CD4-positive, alpha-beta T cell treated with Interleukin-17A for 1 hour (primary cell): ENCODE measurements at regions not wholly inside any gene's neighbourhood (a gene's known extent, or its start where the extent isn't known, plus 50 kb on each side); places are given as distances from the start of the nearest gene placed in this dataset.

Experiments
- DNase-seq: peaks from one replicate; pipeline ENCODE4 v3.0.0-alpha.2; 2020

DNA sequence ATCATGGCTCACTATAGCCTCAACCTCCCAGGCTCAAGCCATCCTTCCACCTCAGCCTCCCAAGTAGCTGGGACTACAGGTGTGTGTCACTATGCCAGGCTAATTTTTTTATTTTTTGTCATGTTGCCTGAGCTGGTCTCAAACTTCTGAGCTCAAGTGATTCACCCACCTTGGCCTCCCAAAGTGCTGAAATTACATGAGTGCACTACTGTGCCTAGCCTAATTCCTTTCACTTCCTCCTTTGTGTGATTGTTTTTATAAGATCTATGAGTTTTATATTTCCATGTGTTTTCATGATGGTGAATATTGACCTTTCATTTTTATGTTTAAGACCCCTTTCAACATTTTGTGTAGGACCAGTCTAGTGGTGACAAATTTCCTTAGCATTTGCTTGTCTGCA lies 55.2 kb upstream of the IL12B start:
- DNase-seq = no peak

DNA sequence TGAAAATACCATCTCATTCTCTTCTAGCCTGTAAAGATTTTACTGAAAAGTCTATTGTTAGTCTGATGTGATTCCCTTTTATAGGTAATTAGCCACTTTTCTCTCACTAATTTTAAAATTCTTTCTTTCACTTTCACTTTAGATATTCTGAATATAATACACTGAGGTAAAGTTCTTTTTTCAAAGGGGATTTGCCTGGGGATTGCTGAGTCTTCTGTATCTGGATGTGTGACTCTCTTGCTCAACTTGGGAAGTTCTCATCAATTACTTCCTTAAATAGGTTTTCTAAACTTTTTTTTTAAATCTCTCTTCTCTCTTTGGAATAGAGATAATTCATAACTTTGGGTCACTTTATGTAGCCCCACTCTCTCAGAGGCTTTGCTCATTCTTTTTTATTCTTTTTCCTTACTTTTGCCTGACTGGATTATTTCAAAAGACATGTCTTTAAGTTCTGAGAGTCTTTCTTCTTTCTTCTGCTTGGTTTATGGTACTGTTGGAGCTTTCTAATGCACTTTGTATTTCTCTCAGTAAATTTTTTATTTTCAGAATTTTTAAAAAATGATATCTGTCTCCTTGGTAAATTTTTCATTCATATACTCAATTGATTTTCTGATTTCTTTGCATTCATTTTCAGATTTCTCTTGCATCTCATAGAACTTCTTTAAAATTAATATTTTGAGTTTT lies 55.9 kb upstream of the IL12B start:
- no peak for DNase-seq

DNA sequence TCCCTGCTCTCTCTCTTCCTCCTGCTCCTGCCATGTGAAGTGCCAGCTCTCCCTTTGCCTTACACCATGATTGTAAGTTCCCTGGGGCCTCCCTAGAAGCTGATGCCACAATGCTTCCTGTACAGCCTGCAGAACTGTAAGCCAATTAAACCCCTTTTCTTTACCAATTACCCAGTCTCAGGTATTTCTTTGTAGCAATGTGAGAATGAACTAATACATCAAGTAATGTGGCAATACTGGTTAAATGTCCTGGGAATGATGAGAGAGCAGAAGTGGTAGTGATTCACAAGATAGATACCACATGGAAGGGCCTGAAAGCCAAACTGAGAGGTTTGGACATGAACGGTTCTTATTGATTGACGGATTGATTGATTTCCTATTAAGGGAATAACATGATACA lies 62.6 kb upstream of the IL12B start:
- DNase-seq = no peak

DNA sequence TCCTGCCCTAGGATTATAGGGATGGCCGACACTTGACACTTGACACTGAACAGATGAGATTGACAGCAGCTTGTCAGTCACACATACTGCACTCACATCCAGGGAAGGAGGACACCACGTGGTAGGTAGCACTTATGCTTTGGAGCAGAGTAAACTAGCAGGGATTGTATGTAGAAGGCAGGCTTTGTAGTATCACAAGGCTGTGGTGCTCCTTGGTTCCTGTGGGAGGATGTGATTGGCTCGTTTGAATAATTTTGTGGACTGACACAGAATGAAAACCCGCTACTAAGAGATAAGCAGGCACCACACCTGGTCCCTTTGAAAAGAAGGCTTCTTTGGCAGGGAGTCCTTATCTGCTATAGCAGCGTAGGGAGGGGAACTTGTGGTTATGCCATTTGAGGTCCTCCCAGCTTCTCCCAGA lies 63.6 kb upstream of the IL12B start:
- no peak for DNase-seq

DNA sequence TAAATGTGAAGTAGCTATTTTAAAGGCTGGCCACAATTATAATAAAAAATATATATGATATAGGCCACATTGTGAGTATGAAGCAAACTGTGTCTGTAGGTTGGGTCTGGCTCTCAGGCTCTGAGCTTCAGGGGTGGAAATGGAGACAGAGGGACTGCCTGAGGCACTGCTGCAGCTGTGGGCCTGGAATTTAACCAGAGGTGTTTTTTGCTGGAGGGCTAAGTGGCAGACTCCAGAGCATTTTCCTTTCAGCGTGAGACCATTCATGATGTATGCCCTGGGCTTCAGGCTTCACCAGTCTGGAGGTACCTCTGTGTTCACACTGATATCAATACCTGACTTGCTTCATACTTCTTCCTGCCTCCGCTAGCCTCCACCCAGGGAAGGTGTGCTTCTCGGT lies 64.9 kb upstream of the IL12B start:
- DNase-seq = no peak

DNA sequence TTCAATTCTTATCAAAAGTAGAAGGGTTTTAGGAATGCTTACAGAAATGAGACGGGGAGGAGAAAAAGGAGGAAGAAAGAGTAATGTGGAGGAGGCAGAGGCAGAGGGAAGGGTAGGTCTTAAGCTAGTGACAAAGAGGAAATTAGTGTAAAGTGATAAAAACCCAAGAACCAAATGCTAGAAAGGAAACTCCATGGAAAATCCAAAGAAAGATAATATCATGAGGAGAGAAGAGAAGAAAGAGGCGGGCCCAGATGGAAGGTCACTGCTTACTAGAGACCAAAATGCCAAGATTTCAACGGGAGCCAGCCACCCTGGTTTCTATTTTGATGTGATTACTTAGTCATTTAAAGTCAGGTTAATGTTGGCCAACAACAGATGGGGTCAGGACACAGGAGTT lies 68.6 kb upstream of the IL12B start:
- DNase-seq = no peak

DNA sequence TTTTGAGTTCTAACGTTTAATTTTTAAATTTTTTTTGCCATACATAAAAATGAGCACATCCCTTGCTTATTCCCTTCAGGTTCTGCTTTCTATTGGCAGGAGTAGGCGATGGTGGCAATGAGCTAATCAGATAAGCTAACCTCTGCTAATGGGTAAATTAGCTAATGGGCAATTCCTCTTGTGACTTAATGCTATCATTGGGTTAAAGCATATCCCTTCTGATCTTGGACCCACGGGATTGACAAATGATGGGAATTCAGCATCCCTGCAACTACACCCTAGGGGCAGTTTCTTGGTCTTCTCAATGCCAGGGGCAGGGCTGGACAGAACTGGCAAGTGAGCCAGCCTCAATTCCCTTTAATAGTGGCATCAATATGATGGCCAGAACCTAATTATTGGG lies 70.2 kb upstream of the IL12B start:
- DNase-seq = no peak

DNA sequence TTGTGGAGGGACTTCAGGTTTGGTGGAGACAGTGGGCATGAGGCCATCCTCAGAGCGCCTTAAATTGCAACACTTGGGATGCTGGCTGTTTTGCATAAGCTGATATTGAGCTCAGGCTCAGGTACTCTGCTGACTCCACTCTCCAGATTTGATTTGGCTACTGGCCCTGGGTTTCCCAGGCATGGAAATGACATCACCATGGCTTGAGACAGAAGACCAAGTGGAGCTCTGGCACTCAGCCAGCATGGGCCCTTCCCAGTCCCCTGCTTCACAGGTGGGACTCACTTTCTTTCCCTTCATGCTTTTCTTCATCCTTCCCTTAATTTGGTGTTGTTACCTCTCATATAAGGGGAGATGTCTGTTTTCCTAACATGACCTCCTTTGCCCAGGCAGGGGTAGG lies 72.0 kb upstream of the IL12B start:
- no peak for DNase-seq

DNA sequence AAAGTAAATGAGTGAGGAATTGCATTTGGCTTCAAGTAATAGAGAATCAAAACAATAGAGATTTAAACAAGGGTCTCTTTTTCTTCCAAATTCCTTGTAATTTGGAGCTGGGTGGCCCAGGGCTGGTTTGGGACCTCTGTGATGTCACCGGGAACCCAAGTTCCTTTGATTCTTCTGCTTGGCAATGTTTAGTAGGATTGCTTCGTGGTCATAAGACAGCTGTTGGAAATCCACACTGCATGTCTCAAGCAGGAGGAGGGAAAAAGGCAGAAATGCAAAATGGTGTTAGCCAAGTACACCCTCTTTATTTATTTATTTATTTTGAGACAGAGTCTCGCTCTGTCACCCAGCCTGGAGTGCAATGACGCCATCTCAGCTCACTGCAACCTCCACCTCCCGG lies 72.6 kb upstream of the IL12B start:
- no peak for DNase-seq

DNA sequence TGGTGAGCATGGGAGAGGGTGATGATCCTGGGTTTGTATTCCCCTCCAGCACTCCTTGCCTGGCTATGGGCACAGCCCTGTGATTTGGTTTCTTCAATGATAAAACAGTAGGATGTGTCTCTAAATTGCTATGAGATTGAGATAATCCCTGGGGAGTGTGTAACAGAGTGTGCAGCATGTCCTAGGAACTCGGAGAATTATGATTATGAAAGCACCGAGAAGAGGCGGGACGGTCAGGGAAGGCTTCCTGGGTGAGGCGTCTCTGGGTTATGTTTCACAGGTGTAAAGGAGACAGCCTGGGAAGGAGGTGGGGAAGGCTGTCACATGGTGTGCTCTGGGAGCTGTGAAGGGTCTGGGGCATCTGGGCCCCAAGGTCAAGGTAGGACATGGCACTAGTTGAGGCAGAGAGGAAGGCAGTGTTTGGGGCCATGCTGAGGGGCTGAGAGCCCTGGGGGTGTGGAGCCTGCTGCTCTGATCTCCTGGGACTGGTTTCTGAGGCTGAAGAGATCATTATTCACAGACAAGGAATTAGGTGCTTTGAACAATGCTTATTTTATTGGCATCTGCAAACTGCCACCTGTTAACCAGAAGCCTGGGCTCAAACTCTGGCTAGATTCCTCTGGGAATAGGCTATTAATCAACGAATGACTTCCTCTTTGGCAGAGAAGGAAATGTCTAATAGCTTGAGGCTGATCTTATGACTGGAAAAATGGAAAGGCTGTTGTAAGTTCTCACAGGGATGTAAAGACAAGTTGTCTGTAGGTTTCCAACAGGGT lies 73.8 kb upstream of the IL12B start:
- no peak for DNase-seq

DNA sequence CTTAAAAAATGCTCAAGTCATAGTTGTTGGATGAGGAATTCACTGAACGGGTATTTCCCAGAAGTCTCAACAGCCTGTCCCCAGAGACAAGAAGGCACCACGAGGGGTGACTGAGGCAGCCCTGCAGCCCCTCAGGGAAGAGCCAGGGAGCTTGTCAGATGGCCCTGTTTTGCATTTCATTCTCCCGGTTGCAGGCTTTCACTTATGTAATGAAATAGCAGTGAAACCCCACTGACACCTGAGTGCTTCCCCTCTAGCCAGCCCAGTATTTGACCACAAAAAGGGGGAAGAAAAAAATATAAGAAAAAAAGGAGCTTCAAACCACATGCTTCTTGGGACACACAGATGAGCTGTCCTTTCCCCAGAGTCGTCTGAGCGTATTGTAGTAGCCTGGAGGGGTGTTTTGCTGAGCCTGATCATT lies 75.3 kb upstream of the IL12B start:
- DNase-seq = no peak

DNA sequence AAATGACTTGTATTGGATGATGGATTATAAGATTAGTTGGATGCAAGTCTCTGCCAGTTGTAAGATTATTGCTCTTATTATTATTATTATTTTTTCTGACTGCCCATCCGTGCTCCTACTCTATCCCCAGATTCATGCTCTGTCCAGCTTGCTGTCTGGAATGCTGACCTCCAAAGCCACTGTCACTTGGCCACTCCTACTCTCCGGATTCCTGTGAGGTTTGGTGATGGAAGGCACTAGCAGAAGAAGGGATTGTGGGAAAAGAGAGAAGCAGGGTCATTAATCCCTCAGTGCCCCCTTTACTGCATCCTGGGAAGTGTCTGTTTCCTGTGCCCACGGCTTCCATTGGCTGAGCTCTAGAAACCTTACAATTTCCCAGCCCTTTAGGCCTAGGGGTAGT lies 76.3 kb upstream of the IL12B start:
- no peak for DNase-seq

DNA sequence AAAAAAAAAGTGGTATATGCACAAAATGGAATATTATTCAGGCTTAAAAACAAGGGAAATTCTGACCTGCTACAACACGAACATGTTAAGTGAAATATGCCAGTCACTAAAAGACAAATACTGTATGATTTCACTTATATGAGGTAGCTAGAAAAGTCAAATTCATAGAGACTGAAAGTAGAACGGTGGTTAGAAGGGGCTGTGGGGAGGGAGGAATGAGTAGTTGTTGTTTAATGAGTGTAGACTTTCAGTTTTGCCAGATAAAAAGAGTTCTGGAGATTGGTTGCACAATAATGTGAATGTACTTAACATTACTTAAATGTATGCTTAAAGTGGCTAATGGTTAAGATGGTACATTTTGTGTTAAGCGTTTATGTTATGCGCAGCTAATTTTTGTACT lies 79.5 kb upstream of the IL12B start:
- DNase-seq = peak; percentile 16

DNA sequence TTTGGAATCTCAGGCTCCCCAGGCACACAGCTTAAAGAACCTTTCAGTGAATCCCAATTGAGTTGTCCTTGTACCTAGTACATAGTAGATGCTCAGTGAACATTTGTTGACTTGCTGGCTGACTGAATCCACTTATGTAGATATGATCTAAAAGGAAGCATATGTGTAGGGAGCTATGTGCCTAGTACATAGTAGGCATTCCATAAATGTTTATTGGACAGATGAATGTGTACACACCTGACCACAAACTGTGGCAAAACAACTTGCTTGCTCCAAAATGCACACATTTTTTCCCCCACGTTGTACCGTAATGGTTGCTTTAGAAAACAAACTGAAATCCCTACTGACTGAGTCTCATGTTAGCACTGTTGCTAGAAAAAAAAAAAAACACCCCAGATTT lies 80.2 kb upstream of the IL12B start:
- DNase-seq = no peak

DNA sequence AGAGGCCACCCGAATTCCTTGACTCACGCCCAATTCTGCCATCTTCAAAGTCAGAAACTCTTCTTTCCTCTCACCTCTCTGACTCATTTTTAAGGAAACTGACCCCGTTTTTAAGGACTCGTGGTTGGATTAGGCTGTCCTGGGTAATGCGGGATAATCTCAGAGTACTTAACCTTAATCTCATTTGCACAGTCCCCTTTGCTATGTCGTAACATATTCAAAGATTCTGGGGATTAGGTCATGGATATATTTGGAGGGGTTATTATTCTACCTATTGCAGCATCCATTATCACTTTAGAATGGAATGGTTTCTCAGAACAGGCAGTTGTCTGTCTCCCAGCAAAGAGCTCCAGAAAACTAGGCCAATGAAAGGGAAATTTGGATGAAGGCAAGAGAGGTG lies 80.8 kb upstream of the IL12B start:
- no peak for DNase-seq

DNA sequence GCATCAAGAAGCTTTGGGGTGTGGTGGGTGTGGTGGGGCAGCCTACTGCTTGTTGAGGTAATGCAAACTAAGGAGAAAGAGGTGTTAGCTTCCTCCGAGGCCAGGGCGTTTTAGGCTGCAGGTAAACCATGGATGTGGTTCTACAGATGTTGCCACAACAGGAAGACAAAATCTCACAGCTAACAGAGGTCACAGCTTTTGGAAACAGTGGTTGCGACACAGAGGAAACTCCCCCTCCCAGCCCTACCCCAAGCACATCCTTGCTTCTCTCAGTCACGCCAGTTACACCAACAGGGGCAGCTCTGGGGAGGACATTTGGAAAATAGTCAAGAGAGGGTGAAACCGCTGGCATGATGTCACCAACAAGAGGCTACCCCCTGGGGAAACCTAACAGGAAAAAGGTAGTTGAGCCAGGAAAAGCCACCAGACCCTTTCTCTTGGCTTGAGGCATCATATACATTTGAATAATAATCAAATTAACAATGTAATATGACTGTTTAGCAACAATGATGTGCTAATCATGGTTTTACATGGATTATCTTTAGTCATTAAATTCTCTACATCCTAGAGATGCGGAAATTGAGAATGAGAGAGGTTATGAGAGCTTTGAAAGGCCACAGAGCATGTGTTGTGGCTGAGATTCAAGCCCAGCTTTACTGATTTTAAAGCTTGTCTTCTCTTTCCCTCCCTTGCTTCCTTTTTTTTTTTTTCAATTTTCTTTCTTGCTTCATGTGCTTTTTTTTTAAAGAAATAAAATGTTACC lies 82.2 kb upstream of the IL12B start:
- peak; percentile 88 for DNase-seq

DNA sequence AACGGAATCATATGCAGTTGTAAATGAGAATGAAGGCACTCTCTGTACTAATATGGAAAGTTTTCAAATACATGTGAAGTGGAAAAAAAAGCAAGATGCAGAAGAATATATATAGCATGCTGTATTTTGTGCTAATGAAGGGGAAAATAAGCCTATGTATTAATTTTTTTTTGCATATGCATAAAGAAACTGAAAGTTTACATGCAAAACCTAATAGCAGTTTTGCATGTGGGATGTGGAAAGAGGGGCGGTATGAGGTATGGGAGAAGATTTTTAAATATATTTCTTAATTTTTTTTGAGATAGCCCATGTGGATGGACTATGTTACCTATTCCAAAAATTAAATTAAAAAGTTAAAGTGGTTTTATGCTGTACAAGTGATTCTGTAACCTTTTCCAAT lies 83.7 kb upstream of the IL12B start:
- no peak for DNase-seq

DNA sequence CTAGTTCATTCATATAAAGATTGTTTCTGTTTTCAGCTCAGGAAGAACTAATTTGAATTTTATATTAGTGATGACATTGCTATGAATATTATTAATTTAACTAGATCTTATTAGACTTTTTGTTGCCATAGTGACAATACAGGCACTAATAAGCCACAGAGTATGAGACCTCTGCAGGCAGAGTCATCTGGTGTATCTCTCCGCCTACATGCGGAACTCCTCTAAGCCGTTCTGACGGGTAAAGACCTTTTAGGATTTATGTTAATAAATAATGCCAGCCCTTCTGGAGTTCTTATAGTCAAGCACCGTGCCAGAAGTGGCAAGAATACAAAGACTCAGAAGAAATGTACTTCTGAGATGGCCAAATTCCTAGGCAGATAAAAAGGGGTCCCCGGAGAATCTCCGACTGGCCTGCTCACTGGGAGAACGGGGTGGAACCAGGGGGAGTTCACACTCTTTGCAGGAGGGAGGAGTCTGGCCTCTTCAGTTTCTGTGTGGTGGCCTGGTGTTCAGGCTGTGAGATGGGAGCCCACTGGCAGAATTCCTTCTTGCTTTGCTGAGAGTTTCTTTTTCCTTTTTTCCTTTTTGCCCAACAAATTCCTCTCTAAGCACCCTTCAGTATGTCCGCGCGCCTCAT lies 85.1 kb upstream of the IL12B start:
- DNase-seq = no peak

DNA sequence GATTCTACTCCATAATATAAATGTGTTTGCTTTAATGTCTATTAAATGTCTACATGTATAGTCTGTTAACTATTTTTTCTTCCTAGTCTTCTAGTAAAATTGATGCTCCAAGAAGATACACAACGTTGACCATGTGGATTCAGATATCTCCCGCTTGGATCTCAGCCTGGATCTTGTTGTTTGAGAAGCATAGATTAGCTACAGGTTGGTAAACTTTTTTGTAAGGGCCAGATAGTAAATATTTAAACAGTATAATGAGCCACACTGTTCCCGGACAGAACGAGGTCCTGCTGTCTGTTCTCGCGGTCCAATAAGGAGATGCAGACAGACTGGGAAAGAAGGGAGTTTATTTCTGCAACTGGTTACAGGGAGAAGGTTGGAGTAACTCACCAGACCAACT lies 86.2 kb upstream of the IL12B start:
- no peak for DNase-seq

DNA sequence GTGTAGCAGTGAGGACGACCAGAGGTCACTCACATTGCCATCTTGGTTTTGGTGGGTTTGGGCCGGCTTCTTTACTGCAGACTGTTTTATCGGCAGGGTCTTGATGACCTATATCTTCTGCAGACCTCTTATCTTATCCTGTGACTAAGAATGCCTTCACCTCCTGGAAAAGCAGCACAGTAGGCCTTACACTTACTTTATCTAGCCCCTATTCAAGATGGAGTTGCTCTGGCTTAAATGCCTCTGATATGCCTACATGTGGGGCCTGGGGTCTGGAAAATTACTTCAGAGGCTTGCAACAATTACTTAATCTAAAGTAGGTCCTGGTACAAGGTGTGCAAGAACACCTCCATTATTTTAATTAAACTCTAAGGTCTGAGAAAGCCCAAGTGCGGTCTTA lies 86.9 kb upstream of the IL12B start:
- DNase-seq = no peak

DNA sequence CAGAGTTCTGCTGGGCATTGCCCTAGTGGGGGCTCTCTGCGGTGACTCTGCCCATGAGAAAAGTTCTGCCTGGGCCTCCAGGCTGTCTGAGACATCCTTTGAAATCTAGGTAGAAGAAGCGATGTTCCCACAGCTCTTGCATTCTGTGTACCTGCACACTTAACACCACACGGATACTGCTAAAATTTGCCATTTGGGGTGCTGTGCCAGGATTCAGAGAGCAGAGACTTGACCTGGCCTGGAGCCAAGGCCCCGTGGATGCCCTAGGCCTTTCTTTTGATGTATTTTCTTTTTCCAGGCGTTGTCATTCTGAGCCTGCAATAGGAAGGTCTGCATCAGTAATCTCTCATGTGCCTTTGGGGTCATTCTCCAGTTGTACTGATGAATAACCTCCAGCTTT lies 89.3 kb upstream of the IL12B start:
- DNase-seq = no peak

DNA sequence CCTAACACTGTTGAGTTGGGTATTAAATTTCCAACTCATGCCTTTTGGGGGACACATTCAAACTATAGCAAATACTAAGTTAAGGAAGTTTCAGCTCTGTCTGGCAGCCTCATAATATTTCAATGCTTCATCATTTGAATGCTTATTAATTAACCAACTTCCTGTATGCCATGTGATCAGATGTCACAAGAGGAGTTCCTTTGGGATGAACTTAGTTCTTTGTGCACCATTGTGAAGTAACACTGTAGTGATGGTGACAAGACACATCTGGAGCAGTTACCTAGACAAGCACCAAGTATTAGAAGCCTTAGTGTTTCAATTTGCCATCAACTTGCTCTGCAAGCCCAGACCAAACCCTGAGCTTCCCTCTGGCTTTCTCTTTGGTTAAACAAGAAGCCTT lies 90.7 kb upstream of the IL12B start:
- no peak for DNase-seq

DNA sequence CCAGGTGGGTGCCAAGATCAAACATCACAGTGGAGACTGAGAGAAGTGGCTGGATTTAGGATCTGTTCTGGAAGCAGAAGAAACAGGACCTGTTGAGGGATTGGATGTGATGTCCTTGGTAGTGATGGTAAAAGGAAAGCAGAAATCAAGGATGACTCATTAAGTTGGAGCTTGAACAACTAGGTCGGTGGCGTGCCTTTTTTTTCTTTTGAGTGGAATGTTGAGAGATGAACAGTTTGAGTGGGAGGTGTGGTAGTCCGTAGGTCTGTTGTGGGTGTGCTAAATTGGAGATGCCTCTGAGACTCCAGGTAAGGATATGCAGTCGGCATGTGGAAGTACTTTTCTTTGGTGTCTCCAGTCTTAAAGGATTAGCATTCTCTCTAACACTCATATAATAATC lies 92.1 kb upstream of the IL12B start:
- DNase-seq = no peak

DNA sequence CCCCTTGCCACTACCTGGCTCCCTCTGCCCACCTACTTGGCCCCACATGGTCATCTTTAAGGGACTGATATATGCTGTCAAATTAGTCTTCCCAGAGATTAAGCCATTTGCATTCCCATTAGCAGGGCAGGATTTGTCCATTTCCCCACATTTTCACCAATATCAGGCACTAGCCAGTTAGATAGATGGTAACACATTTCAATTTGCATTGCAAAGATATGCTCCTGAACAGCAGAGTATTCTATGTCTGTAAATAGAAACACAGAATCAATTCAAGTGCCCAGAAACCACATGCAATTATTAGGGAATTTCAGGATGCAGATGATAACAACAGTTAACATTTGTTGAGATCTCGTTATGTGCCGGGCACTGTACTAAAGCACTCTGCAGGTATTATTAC lies 92.6 kb upstream of the IL12B start:
- no peak for DNase-seq
